ENCODE measurements at regions not wholly inside any gene's neighbourhood (a gene's known extent, or its start where the extent isn't known, plus 50 kb on each side); places are given as distances from the start of the nearest gene placed in this dataset.
"Not testable (repeated sequence)": the region's sequence is repeated elsewhere in the genome, so short reads cannot be mapped to it uniquely, and the experiment has no call there.

- not testable (repeated sequence) for TF ChIP-seq MAX (IDR thresholded peaks at IDR 0.05); CTCF (IDR thresholded peaks at IDR 0.05 in 2 of 3, conservative IDR thresholded peaks at IDR 0.05 in 1 of 3; ENCODE audit: borderline replicate concordance in 1 of 3, insufficient read depth in 1 of 3, low read depth in 2 of 3, low read length in 2 of 3); ATF3 (IDR thresholded peaks at IDR 0.05); YY1 (IDR thresholded peaks at IDR 0.05; ENCODE audit: extremely low read depth, insufficient replicate concordance, low read depth, low read length)
Measured at GRCh38 chr15:22360696-22361095, 98.0 kb upstream of the GOLGA6L22 start.
